Fibroblast of skin of abdomen (primary cell): ENCODE measurements at regions not wholly inside any gene's neighbourhood (a gene's known extent, or its start where the extent isn't known, plus 50 kb on each side); places are given as distances from the start of the nearest gene placed in this dataset.
"Not testable (repeated sequence)": the region's sequence is repeated elsewhere in the genome, so short reads cannot be mapped to it uniquely, and the experiment has no call there.

Source experiments
- DNase-seq: peaks from one replicate; pipeline ENCODE4 v3.0.0-alpha.2; 2013

DNA sequence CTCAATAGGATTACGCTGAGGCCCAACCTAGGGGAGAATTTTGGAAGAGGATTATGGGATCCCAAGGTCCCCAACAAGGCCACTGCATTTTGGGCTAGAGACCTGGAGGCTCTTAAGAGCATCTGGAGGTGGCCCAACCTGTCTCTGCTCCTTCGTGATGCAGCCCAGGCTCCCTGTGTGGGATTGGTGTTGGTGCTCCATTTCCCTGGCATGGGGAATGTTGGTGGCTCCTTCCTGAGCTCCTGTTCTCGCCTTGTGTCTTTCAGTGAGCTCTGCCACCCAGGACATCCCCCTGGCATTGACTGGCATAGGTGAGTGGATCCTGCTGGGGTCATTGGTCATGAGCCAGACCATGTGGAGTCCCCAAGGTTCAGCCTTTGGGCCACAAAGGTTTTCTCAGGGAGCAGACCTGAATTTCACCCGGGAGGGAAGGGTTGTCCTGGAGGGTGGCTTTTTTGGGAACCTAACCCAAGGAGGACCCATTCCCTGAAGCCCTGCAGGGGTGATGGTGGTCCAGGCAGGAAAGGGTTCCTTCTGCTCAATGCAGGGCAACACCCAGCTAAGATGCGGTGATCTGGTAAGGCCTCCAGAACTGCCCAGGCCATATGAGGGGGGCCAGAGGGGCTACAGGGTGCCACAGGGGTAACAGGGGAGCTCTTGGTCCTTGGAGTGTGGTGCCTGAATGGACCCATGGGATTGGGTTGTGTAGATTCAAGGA lies 202.5 kb downstream of the UBE3A start:
- no peak for DNase-seq

DNA sequence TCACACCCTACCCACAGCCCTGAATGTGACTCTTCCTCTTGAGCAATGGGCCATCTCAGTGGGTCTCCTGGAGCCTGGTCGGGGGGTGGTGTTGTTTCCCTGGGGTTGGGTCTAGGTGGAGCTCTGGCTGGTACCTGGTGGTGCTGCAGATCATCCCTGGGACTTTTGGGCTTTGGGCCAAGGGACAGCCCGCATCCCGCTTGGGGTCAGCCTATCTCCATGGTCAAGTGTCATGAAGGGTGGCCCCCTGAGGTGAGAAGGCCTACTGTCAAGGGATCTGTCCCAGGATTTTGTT lies 202.0 kb downstream of the UBE3A start:
- DNase-seq = no peak

DNA sequence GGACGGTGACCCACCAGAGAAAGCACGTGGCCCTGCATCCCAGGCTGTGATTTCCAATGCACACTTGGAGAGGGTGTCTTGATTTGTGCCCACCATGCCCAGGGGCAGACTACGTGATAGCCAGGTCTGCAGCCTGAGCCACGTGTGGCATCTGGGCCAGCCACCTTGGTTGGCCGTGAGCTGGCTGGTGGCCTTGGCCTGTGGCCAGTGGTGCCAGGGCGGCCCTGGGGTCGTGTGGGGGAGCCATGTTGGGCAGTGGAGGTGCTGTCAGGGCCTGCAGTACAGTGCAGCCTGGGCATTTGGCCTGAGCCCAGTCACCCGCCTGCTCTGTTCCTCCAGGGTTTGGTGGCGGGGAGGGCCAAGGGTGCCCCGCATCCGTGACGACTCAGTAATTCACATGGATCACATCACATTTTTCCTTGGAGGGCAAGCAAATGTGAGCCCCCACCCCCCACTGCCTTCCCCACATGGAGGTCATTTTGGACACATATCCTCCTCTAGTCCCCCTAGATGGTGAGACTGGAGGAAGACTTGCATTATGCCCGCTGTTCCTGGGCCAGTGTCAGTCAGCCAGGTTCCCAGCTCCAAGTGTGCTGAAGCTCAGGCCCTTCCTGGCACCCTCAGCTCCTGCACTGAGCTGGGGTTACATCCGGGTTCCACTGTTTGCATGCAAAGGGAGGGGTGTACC lies 201.4 kb downstream of the UBE3A start:
- DNase-seq = no peak

- DNase-seq = no peak
Observed at GRCh38 chr15:25238126-25238525, 200.7 kb downstream of the UBE3A start.

DNA sequence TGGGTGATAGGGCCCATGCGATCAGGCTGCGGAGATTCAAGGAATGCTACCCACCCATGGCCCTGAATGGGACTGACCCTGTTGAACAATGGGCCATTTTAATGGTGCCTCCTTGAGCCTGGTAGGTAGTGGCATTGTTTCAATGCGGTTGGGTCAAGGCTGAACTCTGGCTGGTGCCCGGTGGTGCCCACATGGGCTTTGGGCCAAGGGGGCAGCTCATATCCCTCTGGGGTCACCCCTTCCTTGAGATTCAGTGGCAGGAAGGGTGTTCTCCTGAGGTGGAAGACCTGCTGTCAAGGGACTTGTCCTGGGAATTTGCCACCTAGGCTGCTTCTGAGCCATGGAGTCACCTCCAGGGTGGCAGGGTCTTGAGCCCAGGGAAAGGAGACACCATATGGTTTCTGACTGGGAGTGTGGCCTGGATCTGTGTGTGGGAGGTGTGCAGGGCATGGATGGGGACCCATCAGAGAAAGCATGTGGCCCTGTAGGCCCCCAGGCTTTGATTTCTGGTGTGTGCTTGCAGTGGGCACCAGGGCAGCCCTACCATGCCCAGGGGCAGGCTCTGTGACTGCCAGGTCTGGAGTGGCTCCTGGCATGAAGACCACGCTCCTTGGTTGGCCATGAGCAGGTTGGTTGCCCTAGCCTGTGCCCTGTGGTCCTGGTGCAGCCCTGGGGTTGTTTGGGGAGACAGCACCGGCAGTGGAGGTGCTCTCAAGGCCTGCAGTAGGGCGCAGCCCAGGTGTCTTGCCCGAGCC lies 199.9 kb downstream of the UBE3A start:
- no peak for DNase-seq

GRCh38 chr15:25239471-25240345 lies 199.1 kb downstream of the UBE3A start:
- DNase-seq = no peak

- no peak for DNase-seq
Observed at GRCh38 chr15:25240461-25241021, 198.3 kb downstream of the UBE3A start.

GRCh38 chr15:25241241-25241801 lies 197.5 kb downstream of the UBE3A start:
- DNase-seq = no peak

DNA sequence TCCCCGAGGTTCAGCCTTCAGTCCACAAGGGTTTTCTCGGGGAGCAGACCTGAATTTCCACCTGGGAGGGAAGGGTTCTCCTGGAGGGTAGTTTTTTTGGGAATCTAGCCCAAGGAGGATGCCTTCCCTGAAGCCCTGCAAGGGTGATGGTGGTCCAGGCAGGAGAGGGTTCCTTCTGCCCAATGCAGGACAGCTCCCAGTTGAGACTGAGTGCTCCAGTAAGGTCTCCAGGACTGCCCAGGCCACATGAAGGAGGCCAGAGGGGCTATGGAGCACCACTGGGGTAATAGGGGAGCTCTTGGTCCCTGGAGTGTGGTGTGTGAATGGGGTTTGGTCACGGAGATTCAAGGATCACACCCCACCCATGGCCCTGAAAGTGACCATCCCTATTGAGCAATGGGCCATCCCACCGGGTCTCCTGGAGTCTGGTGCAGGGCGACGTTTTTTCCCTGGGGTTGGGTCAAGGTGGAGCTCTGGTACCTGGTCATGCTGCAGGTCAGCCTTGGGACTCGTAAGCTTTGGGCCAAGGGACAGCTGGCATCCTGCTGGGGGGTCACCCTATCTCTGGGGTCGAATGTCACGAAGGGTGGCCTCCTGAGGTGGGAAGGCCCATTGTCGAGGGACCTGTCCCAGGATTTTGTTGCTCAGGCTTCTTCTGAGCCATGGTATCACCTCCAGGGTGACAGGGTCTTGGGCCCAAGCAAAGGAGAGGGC lies 196.5 kb downstream of the UBE3A start:
- no peak for DNase-seq

GRCh38 chr15:25242957-25243799 lies 195.6 kb downstream of the UBE3A start:
- no peak for DNase-seq

GRCh38 chr15:25243800-25244097 lies 195.1 kb downstream of the UBE3A start:
- DNase-seq = no peak

DNA sequence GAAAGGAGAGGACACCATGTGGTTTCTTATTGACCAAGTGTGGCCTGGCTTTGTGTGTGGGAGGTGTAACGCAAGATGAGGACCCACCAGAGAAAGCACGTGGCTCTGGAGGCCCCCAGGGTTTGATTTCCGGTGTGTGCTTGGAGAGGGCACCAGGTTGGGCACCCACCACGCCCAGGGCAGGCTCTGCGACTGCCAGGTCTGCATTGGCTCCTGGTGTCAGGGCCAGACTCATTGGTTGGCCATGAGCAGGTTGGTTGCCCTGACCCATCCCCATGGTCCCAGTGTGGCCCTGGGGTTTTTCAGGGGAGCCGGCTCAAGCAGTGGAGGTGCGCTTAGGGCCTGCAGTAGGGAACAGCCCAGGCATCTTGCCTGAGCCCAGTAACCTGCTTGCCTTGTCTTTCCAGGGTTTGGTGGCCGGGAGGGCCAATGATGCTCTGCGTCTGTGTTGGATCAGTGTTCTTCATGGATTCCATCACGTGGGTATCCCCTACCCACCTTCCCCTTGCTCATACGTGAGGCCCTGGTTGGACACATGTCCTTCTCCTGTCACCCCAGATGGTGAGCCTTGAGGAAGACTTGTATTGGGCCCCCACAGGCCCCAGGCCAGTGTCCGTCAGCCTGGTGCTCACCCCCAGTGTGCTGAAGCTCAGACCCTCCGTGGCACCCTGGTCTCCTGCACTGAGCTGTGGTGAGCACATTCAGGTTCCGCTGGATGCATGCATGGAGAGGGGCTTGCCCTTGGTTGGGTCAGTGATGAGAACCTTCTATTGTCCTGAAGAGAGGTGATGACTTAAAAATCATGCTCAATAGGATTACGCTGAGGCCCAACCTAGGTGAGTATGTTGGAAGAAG lies 193.9 kb downstream of the UBE3A start:
- DNase-seq = no peak

- no peak for DNase-seq
Observed at GRCh38 chr15:25245801-25246622, 192.8 kb downstream of the UBE3A start.

DNA sequence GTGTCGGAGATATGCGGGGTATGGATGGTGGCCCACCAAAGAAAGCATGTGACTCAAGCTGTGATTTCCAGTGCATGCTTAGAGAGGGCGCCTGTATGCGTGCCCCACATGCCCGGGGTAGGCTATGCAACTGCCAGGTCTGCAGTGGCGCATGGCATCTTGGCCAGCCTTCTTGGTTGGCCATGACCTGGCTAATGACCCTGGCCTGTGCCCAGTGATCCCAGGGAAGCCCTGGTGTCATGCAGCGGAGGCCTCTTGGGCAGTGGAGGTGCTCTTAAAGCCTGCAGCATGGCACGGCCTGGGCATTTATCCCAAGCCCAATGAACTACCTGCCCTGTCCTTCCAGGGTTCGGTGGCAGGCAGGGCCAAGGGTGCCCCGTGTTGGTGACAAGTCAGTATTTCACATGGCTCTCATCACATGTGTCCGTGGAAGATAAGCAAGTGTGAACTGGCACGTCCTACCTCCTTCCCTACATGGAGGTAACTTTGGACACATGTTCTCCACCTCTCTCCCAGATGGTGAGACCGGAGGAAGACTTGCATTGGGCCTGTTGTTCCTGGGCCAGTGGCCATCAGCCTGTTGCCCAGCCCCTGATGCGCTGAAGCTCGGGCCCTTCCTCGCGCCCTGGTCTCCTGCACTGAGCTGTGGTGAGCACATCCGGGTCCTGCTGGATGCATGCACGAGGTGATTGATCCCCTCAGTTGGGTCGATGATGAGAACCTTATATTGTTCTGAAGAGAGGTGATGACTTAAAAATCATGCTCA lies 192.0 kb downstream of the UBE3A start:
- no peak for DNase-seq

DNA sequence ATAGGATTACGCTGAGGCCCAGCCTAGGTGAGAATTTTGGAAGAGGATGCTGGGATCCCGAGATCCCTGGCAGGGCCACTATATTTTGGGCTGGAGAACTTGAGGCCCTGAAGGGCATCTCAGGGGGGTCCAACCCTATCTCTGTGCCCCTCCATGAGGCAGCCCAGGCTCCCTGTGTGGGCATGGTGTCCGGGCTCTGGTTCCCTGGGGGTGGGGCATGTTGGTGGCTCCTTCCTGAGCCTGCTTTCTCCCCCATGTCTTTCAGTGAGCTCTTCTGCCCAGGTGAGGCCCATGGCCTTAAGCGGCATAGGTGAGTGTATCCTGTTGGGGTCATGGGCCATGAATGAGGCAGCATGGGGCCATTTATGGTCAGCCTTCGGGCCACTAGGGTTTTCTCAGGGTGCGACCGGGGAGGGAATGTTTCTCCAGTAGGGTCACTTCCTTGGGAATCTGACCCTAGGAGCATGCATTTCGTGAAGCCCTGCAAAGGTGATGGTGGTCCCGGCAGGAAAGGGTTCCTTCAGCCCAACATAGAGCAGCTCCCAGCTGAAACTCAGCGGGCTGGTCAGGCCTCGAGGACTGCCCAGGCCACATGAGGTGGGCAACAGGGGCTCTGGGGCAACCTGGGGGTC lies 191.3 kb downstream of the UBE3A start:
- no peak for DNase-seq

GRCh38 chr15:25248087-25248486 lies 190.7 kb downstream of the UBE3A start:
- not testable (repeated sequence) for DNase-seq

GRCh38 chr15:25248583-25249235 lies 190.1 kb downstream of the UBE3A start:
- no peak for DNase-seq
